ENCODE measurements at regions not wholly inside any gene's neighbourhood (a gene's known extent, or its start where the extent isn't known, plus 50 kb on each side); places are given as distances from the start of the nearest gene placed in this dataset.

DNA sequence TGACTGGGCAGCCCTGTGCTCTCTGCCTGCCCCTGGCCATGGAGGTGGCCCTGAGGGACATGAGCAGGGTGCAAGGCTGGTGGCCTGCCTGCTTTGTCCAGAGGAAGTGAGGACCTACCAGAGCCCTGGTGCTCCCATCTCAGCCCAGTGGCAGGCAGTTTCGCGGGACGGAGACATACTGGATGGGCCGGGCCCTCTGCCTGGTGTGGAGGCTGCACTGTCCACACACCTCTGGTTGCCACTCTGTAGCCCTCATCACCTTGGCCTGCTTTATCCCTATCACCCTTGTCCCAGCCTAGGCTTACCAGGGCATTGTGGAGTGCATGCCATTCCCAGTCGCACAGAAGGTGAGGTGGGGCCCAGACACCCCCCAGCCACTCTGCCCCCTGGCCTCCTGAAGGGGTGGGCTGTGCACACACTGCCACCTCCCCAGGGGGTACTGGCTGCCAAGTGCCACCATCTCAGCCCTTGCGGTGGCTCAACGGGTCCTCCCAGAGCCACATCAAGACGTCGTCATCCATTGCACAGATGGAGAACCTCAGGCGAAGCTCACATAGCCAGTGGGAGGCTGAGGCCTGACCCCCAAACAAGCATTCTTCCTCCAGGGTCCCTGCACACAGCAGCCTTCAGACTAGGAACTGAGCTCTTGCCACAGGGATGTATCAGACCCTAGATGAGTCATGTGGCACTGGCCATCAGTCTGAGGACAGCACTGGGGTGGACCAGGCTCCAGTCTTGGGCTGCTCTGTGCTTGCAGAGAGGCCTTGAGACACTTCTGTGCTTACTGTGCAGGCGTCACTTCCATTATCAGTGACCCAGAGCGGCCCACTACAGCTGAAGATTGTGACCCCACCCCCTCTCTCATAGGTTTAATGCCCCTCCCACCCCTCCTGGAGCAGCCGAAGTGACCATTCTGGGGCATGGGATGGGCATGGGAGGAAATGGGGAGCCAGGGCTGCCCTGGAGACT, 176.1 kb downstream of the IGLL1 start:
- peak overlapping the region; percentile 89 for H3K27ac ChIP-seq
- TF ChIP-seq, protein P1, sequence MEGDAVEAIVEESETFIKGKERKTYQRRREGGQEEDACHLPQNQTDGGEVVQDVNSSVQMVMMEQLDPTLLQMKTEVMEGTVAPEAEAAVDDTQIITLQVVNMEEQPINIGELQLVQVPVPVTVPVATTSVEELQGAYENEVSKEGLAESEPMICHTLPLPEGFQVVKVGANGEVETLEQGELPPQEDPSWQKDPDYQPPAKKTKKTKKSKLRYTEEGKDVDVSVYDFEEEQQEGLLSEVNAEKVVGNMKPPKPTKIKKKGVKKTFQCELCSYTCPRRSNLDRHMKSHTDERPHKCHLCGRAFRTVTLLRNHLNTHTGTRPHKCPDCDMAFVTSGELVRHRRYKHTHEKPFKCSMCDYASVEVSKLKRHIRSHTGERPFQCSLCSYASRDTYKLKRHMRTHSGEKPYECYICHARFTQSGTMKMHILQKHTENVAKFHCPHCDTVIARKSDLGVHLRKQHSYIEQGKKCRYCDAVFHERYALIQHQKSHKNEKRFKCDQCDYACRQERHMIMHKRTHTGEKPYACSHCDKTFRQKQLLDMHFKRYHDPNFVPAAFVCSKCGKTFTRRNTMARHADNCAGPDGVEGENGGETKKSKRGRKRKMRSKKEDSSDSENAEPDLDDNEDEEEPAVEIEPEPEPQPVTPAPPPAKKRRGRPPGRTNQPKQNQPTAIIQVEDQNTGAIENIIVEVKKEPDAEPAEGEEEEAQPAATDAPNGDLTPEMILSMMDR (conservative IDR thresholded peaks at IDR 0.05): no peak

DNA sequence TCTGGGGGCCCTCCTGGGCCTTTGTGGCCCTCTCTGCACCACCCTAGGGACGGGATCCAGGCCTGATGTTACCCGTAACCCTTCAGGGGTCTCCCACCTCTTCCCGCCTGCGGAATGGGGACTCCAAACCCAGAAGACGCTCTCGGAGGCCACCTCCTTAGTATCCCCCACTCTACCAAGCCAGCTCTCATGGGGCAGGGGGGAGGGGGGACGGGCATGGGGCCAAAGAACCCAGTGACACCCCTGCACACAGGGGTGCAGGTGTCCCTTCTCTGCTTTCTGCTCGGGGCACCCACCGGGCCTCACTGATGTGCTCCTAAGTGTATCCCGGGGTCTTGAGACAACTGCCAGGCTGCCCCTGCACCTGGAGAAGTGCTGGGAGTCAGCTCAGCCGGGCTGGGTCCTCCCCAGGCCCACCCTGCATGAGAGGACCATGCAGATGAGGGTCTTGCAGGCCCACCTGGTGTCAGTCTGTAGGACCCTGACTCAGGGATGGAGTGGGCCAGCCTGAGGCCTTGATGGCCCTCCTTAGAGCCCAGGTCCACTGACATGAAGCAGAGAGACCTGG, 176.9 kb downstream of the IGLL1 start:
- TF ChIP-seq, protein P1 (conservative IDR thresholded peaks at IDR 0.05): no peak
- H3K27ac ChIP-seq: peak overlapping the region; percentile 89

DNA sequence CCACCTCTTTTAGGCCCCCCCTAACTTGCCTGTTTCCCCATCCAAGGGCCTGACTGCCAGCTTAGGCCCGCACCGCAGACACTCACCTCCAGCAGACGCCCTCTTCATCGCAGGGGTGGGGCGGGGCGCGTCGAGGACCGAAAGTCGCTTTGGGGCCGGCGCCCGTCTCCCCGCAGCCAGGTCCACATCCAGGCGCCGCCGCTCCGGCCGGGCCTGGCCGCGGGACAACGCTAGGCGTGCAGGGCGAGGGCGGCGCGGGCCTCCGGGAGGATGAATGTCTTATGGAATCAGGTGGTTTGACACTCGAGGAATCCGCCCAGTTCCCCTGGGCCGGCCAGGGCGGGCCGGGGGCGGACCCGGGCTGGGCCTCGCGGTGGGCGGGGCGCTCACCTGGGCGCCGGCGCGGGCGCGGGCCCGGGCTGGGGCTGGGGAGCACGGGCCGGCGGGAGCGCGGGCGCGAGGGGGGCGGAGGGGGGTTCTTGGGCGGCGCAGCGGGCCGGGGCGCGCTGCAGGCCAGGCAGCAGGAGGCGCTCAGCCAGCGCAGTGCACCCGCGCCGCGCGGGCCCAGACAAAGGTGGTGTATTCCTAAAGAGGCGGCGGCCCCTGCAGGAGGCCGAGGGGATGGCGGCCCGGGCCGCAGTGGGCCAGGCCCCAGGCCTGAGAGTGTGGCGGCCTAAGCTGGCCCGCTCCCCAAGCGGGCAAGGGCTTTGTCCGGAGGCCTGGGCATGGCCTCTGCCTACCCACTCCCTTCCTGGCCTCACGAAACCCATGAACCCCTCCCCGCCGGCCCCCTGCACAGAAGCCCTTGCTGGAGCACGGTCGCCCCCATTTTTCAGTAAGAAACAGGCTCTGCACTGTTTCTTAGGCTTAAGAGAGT, 177.6 kb downstream of the IGLL1 start:
- TF ChIP-seq, protein P1 (conservative IDR thresholded peaks at IDR 0.05): peak; percentile 94
- H3K27ac ChIP-seq: peak overlapping the region; percentile 89

DNA sequence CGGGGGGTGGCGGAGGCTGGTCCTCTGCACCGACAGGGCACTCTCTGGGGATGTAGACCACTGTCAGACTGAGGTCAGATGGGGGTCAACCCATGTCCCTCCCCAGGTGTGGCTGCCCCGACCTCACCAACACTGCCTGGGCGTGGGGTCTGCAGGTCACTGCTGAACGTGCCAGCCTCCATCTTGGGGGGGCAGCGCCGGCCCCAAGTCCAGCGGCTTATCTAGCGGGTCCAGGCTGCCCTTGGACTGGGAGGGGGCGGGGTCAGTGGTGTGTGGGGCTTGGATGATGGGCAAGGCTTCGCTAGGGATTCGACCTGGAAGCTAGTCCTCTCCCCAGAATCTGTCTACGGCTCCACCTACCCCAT, 178.2 kb downstream of the IGLL1 start:
- TF ChIP-seq, protein P1 (conservative IDR thresholded peaks at IDR 0.05): no peak
- H3K27ac ChIP-seq: peak overlapping the region; percentile 89

DNA sequence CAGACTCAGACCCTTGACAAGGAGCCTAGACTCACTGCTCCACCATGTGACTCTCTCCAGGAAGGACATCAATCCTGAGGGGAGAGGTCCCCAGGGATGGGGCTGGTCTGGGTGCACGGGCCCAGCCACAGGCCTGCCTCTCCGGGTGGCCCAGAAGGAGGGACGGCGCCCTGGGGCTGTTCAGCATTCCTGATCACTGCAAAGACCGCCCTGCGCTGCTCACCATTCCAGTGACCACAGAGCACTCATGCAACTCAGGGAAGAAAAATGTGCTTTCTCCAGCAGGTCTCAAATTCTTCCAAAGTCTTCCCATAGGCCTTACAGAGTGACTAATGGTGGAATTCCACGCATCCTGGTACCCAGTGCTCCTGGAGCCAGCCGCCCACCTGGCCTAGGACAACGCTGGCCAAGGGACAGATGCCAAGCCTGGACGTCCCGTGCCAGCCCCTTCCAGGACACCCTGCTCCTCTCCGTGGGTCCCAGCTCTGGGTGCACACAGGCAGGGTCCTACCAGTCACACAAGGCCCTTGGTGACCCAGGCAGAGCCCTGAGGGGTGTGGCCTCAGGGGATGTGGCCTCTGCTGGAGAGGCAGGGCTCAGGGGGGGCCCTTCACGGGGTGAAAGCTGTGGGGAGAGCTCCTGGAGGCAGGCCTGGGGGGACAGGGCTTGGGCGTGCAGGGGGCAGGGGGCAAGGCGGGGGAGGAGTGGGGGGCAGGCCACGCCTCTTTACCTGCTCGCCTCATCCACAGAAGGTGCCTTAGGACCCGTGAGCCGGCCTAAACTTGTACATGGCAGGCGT, 178.8 kb downstream of the IGLL1 start:
- H3K27ac ChIP-seq: peak overlapping the region; percentile 89

DNA sequence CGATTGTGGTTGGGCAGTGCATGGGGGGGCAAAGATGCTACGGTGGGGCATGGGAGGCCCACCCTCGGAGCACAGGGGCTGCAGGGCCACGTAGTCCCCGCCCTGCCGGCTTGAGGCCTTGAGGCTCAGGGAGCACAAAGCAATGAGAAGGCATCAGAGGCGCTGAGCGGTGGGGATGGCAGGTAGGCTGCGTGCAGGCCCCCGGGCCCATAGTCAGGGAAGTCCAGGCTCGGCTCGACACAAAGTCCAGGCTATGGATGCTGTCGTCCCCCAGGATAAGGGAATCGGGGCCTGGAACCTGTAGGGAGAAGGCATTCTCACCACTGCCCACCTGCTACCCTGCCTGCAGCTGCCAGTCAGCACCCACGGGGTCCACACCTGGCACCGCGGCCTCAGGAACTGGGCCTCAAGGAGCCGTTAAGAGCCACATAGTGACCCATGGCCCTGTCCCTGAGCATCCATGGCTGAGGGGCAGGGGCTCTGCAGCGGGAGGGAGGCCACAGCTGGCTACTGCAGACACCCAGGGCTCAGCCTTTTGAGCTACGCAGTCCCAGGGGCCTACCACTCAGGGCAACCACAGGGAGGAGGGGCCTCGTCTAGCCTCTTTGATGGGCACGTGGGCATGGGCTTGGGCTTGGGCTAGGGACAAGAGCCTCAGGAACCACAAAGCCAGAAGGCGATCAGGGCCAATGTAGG, 179.7 kb downstream of the IGLL1 start:
- TF ChIP-seq, protein P1 (conservative IDR thresholded peaks at IDR 0.05): no peak
- H3K27ac ChIP-seq: no peak overlapping the region

More for the DNA sequence above, 178.8 kb downstream of the IGLL1 start:
- TF ChIP-seq, protein P1 (conservative IDR thresholded peaks at IDR 0.05): no peak
